Activated T-helper 9 cell treated with anti-CD3 and anti-CD28 coated beads, Interleukin-2, amount 50 U/mL, for 16 hours (primary cell): ENCODE measurements at regions not wholly inside any gene's neighbourhood (a gene's known extent, or its start where the extent isn't known, plus 50 kb on each side); places are given as distances from the start of the nearest gene placed in this dataset.

Source experiments
- DNase-seq: peaks from one replicate; pipeline ENCODE4 v3.0.0-alpha.2; 2020; ENCODE audit warnings: low read depth

DNA sequence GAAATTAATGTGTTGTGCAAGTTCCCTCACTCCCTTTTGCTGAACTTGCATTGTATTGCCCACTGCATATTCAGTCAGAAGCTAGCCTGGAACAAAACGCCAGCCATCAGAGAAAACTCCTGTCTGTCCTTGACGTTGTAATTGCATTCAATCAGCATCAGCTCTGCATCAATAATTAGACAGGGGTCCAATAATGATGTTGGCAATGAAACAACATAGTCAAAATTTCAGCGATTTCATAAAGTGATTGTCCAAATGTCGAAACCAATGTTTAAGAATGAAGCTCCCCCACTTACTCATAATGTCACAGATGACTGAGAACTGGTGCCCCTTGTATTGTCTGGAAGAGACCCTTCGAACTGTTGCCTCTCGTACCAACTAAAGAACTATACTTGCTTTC, 504.2 kb upstream of the TENM3 start:
- no peak for DNase-seq

DNA sequence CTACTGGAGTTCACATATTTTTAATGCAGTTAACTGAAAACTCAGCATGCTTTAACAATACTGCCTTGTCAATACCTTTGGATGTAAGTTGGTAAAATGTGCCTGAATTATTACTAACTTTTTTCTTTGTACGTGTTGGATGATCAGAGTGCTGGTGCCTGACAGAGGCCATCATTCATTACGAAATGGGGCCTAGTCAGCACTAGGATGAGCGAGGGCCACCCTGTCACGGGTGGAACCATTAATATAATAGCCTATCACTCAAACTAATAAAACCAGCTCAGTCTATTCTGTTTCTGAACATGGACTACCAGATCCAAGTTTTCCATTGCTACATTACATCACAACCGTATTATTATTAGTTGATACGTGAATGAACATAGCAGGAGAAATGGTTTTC, 501.7 kb upstream of the TENM3 start:
- DNase-seq = no peak

GRCh38 chr4:181745933-181746625, 497.1 kb upstream of the TENM3 start:
- no peak for DNase-seq

DNA sequence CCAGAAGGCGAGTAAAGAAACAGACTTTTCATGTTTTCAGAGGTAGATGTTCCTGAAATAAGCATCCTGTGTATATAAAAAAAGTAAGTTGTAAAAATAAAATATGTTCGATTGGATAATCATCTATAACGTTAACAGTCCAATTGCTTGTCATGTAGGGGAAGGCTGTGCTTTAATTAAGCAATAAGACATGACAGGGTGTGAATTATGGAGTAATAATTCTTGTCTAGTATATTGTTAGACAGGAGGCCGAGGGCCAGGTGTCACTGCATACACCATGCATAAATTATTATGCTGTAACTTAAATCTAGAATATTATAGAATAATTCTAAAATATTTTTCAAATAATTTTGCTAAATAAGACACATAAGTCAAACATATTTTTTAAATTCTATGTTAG, 494.6 kb upstream of the TENM3 start:
- DNase-seq = no peak

DNA sequence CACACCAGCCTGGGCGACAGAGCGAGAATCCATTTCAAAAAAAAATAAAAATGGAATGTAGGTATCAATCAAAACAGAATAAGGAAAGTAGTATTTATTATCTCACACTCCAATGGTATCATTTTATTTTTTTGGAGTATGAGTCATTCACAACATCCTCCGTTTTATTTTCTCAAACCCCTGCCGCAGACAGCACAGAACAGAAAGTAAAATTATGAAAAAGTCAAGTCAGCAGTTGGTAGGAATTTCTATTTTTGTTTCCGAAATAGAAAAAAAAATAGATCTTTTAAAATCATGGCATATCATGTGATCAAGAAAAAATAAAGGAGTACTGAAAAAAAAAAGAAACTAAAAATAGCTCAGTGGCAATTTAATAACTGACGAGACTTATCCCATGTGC, 490.7 kb upstream of the TENM3 start:
- no peak for DNase-seq

DNA sequence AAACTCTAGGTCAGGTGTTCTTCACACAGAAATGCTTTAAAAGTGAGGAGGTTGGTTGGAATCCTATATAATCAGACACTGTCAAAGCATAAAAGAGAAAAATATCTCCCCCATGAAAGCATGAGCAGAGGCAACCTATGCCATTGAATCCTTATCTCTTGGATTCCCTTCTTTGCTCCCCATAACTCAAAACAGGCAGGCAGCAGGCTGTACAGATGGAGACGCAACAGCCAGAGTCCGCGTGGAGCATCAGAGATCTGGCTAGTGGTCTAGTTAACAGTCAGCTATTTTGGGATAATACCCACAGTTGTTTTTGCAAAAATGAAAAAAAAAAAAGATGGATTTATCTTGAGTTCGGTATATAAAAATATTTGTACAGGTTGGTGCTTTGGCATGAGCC, 490.0 kb upstream of the TENM3 start:
- DNase-seq = no peak

GRCh38 chr4:181755846-181756245, 487.4 kb upstream of the TENM3 start:
- DNase-seq = no peak

- no peak for DNase-seq
Measured at GRCh38 chr4:181756451-181757095, 486.6 kb upstream of the TENM3 start.

DNA sequence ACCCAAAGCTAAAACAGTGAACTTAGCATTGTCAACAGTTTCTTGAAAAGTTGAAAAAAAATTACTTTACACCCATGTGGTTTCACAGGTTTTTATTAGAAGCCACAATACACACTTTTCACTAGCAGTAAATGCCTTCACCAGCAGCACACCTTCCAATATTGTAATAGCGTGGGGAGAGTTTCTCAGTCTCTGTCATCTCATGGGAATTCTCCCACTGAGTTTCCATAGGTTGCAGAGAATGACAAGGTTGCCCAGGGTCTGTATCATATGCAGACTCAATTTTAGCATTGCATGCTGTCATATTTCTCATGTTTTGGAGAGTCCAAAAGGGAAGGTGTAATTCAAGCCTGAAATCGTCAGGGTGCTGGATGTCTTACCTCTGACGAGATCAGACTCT, 486.1 kb upstream of the TENM3 start:
- DNase-seq = no peak

DNA sequence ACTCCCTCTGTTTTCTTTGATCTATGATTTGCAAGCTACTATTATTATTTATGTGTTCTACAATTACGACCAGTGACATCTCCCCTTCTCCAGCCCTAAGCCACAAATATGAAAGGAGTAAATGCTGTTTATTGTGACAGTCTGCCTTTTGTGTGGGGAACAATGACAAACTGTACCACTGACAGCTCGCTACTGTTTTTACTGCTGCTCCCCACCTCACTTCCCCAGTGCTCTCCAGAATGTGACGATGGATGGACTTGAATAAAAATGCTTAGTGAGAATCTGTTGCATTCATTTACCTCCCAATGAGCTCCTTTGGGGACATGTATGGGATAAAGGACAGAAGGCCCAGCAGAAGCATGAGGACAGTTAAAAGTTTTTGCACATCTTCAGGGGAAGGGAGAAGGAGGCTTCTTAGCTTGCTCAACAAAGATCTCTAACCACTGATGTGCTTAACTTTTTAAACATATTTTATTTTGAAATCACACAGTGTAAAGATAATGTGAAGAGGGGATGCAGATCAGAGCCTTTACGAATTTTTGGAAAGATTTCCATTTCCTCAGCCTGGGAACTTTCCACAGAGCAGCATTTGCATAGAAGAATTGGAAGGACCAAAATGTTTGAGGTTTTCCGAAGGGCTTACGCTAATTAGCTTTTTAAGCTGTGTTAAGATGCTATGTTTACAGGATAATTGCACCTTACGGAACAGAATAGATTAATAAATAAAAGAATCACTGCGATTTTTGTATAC, 485.1 kb upstream of the TENM3 start:
- DNase-seq = no peak

GRCh38 chr4:181760560-181760959, 482.6 kb upstream of the TENM3 start:
- no peak for DNase-seq

DNA sequence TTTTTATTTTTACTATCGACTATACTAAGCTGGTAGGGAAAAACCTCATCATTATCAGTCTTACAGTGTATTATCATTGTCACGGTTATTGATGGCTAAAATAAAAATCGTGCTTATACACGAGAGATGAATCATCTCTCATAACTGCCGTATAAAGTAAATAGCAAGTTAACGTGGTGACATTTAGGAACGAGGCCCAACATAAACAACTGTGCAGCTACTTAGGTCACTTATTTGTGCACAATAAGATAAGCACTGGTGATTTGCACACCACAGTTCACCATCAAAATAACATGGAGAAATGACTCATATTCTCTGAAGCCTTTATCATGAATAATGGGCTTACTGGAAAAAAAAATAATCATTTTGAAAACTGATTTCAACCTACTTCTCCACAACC, 482.0 kb upstream of the TENM3 start:
- DNase-seq = no peak

GRCh38 chr4:181766061-181766548, 477.1 kb upstream of the TENM3 start:
- DNase-seq = no peak

DNA sequence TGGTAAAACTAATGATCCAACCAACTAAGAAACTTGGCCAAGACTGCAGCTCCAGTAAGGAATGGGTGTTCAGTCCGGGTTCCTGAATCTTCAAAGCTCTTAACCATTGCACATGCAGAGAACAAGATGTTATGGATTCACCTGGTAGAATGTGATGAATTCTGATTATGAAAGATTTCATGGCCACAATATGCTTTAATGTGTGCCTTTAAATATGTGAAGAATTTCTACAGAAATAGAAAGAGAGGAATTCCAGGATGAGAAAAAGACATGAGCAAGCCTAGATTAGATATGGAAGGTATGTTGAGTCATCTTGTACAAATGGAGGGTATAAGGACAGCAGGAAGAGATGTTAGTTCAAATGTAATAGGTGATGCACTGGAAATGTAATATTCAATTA, 472.2 kb upstream of the TENM3 start:
- no peak for DNase-seq

DNA sequence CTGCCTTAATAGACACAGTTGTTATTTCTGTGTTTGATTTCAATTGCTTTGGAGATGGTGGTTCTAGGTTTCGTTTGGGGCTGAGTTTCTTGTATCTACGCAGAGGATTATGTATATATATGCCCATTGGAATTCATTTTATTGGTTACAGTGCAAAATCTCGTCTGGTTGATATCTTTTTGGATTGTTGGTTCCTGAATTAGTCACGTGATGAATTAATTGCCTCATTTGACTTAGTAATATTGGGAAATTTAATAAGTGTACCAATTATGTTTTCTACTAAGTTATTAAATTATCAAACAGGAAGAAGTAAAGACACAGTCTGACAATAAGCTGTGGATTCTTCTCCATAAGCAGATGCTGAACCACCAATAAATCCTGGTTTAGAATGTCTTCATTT, 467.9 kb upstream of the TENM3 start:
- DNase-seq = no peak

DNA sequence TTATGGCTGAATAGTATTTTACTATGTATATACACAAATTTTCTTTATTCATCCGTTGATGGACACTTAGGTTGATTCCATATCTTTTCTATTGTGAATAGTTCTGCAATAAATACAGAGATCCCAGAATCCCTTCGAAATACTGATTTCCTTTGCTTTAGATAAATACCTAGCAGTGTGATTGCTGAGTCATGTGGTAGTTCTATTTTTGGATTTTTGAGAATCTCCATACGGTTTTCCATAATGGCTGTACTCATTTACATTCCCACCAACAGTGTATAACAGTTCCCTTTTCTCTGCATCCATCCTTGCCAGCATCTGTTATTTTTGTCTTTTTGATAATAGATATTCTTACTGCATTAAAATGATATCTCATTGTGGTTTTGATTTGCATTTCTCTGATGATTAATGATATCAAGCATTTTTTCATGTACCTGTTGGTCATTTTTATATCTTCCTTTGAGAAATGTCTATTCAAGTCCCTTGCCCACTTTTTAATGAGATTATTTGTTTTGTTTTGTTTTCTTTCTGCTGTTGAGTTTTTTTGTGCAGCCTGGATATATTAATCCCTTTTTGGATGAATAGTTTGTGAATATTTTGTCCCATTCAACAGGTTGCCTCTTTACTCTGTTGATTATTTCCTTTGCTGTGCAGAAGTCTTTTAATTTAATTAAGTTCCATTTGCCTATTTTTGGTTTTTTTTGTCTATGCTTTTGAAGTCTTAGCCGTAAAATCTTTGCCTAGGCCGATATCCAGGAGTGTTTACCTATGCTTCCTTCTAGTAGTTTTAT, 466.7 kb upstream of the TENM3 start:
- no peak for DNase-seq

DNA sequence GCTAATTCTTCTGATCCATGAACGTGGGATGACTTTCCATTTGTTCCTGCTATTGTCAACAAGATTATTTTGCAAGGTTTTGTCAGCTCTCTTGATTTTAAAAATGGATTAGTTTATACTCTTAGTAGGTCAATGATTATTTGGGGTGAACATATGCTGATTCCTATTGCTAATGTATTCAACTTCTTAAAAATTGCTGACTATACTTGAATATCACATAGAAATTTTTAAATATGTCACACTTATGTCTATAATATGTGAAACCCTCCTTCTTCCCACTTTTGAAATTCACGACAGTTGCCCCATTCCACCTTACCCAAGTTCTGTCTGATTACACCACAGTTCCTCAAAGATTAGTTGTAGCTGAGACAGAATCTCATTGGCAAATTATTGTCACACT, 465.7 kb upstream of the TENM3 start:
- DNase-seq = no peak

GRCh38 chr4:181784881-181785280, 458.3 kb upstream of the TENM3 start:
- no peak for DNase-seq

- no peak for DNase-seq
Measured at GRCh38 chr4:181792641-181793040, 450.6 kb upstream of the TENM3 start.

DNA sequence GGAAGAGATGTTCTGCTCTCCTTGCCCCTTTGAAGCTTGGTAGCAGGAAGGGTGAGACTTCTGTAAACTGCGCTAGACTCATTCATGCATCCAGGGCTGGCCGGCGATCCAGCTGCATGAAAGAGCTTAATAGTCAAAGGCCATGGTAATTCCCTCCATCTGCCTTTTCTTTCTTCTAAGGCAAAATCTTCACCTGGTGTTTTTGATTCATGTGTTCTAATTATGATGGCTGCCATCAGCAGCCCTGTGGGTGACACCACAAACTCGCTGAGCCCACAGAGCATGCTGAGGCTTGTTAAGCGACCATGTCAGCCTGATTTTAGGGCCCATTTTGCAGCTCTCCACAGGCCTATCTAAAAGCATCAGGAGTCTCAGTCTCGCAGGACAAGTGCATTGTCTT, 450.1 kb upstream of the TENM3 start:
- no peak for DNase-seq

GRCh38 chr4:181796502-181796901, 446.7 kb upstream of the TENM3 start:
- DNase-seq = no peak

GRCh38 chr4:181798536-181798935, 444.7 kb upstream of the TENM3 start:
- DNase-seq = no peak
